HepG2 (cell line): ENCODE measurements at regions not wholly inside any gene's neighbourhood (a gene's known extent, or its start where the extent isn't known, plus 50 kb on each side); places are given as distances from the start of the nearest gene placed in this dataset.

Source experiments
- ATAC-seq: fragments of 200-7000 bp; cut with Tn5 transposase; 3 replicates; pipeline ENCODE4 v1.9.1; 2020; ENCODE audit warnings: mild to moderate bottlenecking, moderate library complexity
- BruUV-seq: library from RNA; stranded (reverse); fragments of 400-500 nt; replicated peaks from 2 replicates; lab custom pipeline; 2021; lab: Mats Ljungman, UMichigan
- CTCF ChIA-PET: fragments of 300-600 bp; formaldehyde crosslinking; extraction: SDS; loops from one replicate; lab custom pipeline; 2021; ENCODE audit warnings: low total read pairs, inconsistent platforms, low intra/inter-chr PET ratio; lab: Yijun Ruan, JAX
- POLR2A ChIA-PET: fragments of 350-600 bp; sonication (Branson Sonifier 250); formaldehyde crosslinking; loops from one replicate; lab custom pipeline; 2020; ENCODE audit warnings: antibody characterized with exemption, inconsistent platforms; lab: Yijun Ruan, JAX
- DNase-seq: peaks from one replicate; pipeline ENCODE4 v3.0.0-alpha.2; 2015; ENCODE audit warnings: low spot score
- FAIRE-seq: peaks from 3 replicates; lab custom pipeline; 2011; peaks lifted over from hg19 to GRCh38; lab: Jason Lieb, UNC
- H2AFZ ChIP-seq: one replicate; pipeline ENCODE4 v1.6.1; 2011; ENCODE audit warnings: low read length, inconsistent platforms
- H3K27ac ChIP-seq: fragments of 300-600 bp; 3 replicates; pipeline ENCODE4 v1.8.0; 2011; ENCODE audit warnings: mixed run types, mild to moderate bottlenecking, mixed read lengths, low read length, inconsistent platforms; ENCODE audit not compliant: insufficient read depth; ENCODE audit errors: extremely low read length
- H3K27me3 ChIP-seq, 2 experiments: fragments of 200-600 bp in 1 of 2; 2 replicates in 1 of 2; 3 replicates in 1 of 2; pipeline versions ENCODE4 v1.6.0 to v1.8.0; 2011; ENCODE audit warnings: low read length in 2 of 2, mild to moderate bottlenecking in 2 of 2, moderate library complexity in 2 of 2, inconsistent platforms in 1 of 2; ENCODE audit not compliant: insufficient read depth in 2 of 2, control insufficient read depth in 1 of 2
- H3K36me3 ChIP-seq, 2 experiments: fragments of 200-600 bp in 1 of 2; replicated peaks in 1 of 2; 2 replicates in 1 of 2; 3 replicates in 1 of 2; pipeline versions ENCODE4 v1.5.1 to v1.8.0; 2011; ENCODE audit warnings: low read length in 2 of 2, inconsistent platforms in 1 of 2; ENCODE audit not compliant: insufficient read depth in 2 of 2, control insufficient read depth in 1 of 2
- H3K4me1 ChIP-seq: 2 replicates; pipeline ENCODE4 v1.5.1; 2012; ENCODE audit warnings: low read length, inconsistent platforms; ENCODE audit not compliant: insufficient read depth
- H3K4me2 ChIP-seq: 2 replicates; pipeline ENCODE4 v1.6.0; 2011; ENCODE audit warnings: low read depth, low read length, inconsistent platforms
- H3K4me3 ChIP-seq, 3 experiments: fragments of 200-600 bp in 1 of 3; sonication (generic), shearing (Covaris generic) in 1 of 3; replicated peaks in 1 of 3; 2 replicates each; pipeline ENCODE4 v1.5.1; 2011 to 2016; ENCODE audit warnings: low read length in 3 of 3, inconsistent platforms in 2 of 3, low read depth in 2 of 3, mild to moderate bottlenecking in 2 of 3, control low read depth in 1 of 3, mixed read lengths in 1 of 3; ENCODE audit not compliant: insufficient read depth in 1 of 3
- H3K79me2 ChIP-seq: one replicate; pipeline ENCODE4 v1.6.1; 2011; ENCODE audit warnings: low read length, inconsistent platforms; ENCODE audit not compliant: insufficient read depth
- H3K9ac ChIP-seq: 2 replicates; pipeline ENCODE4 v1.6.0; 2011; ENCODE audit warnings: mild to moderate bottlenecking, low read depth, low read length, inconsistent platforms; ENCODE audit not compliant: insufficient read depth
- H3K9me3 ChIP-seq: 2 replicates; pipeline ENCODE4 v1.5.1; 2012; ENCODE audit warnings: mild to moderate bottlenecking, low read length
- H4K20me1 ChIP-seq: 2 replicates; pipeline ENCODE4 v1.6.0; 2011; ENCODE audit warnings: inconsistent platforms, mild to moderate bottlenecking, low read length, moderate library complexity; ENCODE audit not compliant: insufficient read depth
- NFYB ChIP-seq: sonication (generic); formaldehyde crosslinking; IDR thresholded peaks from 2 replicates; pipeline ENCODE4 v1.4.0; 2020; ENCODE audit warnings: missing genetic modification reagents
- PCBP1 ChIP-seq: fragments of 200-400 bp; formaldehyde crosslinking; IDR thresholded peaks from 2 replicates; pipeline ENCODE4 v1.6.1; 2017; ENCODE audit warnings: mild to moderate bottlenecking, low read depth, low read length, borderline replicate concordance
- SAFB2 ChIP-seq: sonication (generic); formaldehyde crosslinking; IDR thresholded peaks from 2 replicates; pipeline ENCODE4 v1.5.1; 2020; ENCODE audit warnings: missing genetic modification reagents, low read depth, mild to moderate bottlenecking, borderline replicate concordance
- TP53 ChIP-seq: sonication (generic); formaldehyde crosslinking; conservative IDR thresholded peaks from 2 replicates; pipeline ENCODE4 v1.4.0; 2020; ENCODE audit warnings: missing genetic modification reagents
- YEATS2 ChIP-seq: sonication (generic); formaldehyde crosslinking; IDR thresholded peaks from 2 replicates; pipeline ENCODE4 v1.4.0; 2020; ENCODE audit warnings: missing genetic modification reagents, borderline replicate concordance
- ZFP36L1 ChIP-seq: sonication (generic); formaldehyde crosslinking; IDR thresholded peaks from 2 replicates; pipeline ENCODE4 v1.8.0; 2022; ENCODE audit warnings: mild to moderate bottlenecking, missing genetic modification reagents, moderate library complexity
- ZFP90 ChIP-seq: sonication (generic); formaldehyde crosslinking; IDR thresholded peaks from 2 replicates; pipeline ENCODE4 v1.8.0; 2022; ENCODE audit warnings: missing genetic modification reagents, mild to moderate bottlenecking, inconsistent platforms, borderline replicate concordance
- ZNF292 ChIP-seq: sonication (generic); formaldehyde crosslinking; IDR thresholded peaks from 2 replicates; pipeline ENCODE4 v1.8.1; 2022; ENCODE audit warnings: mild to moderate bottlenecking, low read depth, missing genetic modification reagents, borderline replicate concordance
- ZNF598 ChIP-seq: sonication (generic); formaldehyde crosslinking; IDR thresholded peaks from 2 replicates; pipeline ENCODE4 v1.5.1; 2020; ENCODE audit warnings: mild to moderate bottlenecking, missing genetic modification reagents, borderline replicate concordance
- WGBS: methylation state at CpG from one replicate; pipeline ENCODE4 v1.1.6; 2017; ENCODE audit warnings: low lambda C conversion rate; 5-methylcytosine and 5-hydroxymethylcytosine counted together
- in situ Hi-C: cut with HindIII; loops from 2 replicates; pipeline ENCODE4 v1.10.0; 2017; ENCODE audit warnings: low pct_unique_long_range_greater_than_20kb; ENCODE audit not compliant: extremely low pct_ligation_motif_present
- intact Hi-C: fragments of 100-400 bp; cut with micrococcal nuclease; formaldehyde crosslinking; loops from one replicate; pipeline ENCODE4 v1.10.0; 2022; ENCODE audit not compliant: unreplicated experiment
- TF ChIP-seq, protein P1 (sequence below): sonication (generic); formaldehyde crosslinking; IDR thresholded peaks from 2 replicates; pipeline ENCODE4 v1.5.1; 2020; ENCODE audit warnings: missing genetic modification reagents, mild to moderate bottlenecking, borderline replicate concordance
- TF ChIP-seq, protein P2 (sequence below): sonication (generic); formaldehyde crosslinking; IDR thresholded peaks from 2 replicates; pipeline ENCODE4 v1.9.0; 2022; ENCODE audit warnings: missing genetic modification reagents, mild to moderate bottlenecking, borderline replicate concordance
- TF ChIP-seq, protein P3 (sequence below): sonication (generic); formaldehyde crosslinking; IDR thresholded peaks from 2 replicates; pipeline ENCODE4 v1.4.0; 2020; ENCODE audit warnings: missing genetic modification reagents, mild to moderate bottlenecking, borderline replicate concordance

DNA sequence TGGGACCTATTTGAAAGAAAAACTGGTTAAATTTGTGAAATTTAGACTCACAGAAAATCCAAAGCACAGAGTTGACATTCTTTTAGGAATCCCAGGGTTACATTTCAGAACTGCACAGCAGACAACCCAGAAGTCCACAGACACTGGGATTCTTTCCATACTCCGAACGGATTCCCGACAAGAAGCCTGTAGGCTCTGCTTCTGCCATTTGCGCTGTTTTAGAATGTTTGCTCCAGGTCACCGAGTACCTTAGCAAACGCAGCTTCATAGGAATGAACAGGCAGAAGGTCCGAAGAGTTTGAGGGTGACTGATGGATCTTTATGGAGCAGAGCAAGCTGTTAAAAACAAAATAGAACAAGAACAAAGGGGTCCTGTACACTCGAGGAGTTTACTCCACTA lies 84.5 kb upstream of the NFIB start:
- BruUV-seq: no TSS peak
- ATAC-seq: no peak
- H2AFZ ChIP-seq: no peak overlapping the region
- no peak overlapping the region for H3K27ac ChIP-seq
- no peak overlapping the region for H3K9ac ChIP-seq
- H3K4me1 ChIP-seq: no peaks in the 10 kb centered on the region
- CTCF ChIA-PET: no interaction called here
- TF ChIP-seq PCBP1: no peak
- no peak for TF ChIP-seq ZFP36L1 (CRISPR knock-in tag)
- TF ChIP-seq ZNF598 (CRISPR knock-in tag): no peak
- no peak for TF ChIP-seq ZFP90
- no peak for TF ChIP-seq YEATS2 (CRISPR knock-in tag)
- no peak for TF ChIP-seq SAFB2 (CRISPR knock-in tag)
- TF ChIP-seq, protein P1, sequence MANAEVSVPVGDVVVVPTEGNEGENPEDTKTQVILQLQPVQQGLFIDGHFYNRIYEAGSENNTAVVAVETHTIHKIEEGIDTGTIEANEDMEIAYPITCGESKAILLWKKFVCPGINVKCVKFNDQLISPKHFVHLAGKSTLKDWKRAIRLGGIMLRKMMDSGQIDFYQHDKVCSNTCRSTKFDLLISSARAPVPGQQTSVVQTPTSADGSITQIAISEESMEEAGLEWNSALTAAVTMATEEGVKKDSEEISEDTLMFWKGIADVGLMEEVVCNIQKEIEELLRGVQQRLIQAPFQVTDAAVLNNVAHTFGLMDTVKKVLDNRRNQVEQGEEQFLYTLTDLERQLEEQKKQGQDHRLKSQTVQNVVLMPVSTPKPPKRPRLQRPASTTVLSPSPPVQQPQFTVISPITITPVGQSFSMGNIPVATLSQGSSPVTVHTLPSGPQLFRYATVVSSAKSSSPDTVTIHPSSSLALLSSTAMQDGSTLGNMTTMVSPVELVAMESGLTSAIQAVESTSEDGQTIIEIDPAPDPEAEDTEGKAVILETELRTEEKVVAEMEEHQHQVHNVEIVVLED (CRISPR knock-in tag): no peak
- TF ChIP-seq, all 625 proteins: peak for 0
- no peaks in the 10 kb centered on the region for H3K79me2 ChIP-seq
- no peaks in the 10 kb centered on the region for H3K27me3 ChIP-seq
- intact Hi-C loops: no loop called here
- H3K9me3 ChIP-seq: no peaks in the 10 kb centered on the region
- no peak for FAIRE-seq
- in situ Hi-C loops: loop anchor here (25.0 kb wide), 1 partner anchor 111 kb away; no protein-coding TSS in a partner anchor
- 23% methylated on average over 8 of the region's 8 CpGs for WGBS
- no peak for DNase-seq
- H3K36me3 ChIP-seq: no peaks in the 10 kb centered on the region
- no peak overlapping the region for H3K4me2 ChIP-seq
- POLR2A ChIA-PET: no interaction called here
- H3K4me3 ChIP-seq: no peak overlapping the region
- H4K20me1 ChIP-seq: no peaks in the 10 kb centered on the region

DNA sequence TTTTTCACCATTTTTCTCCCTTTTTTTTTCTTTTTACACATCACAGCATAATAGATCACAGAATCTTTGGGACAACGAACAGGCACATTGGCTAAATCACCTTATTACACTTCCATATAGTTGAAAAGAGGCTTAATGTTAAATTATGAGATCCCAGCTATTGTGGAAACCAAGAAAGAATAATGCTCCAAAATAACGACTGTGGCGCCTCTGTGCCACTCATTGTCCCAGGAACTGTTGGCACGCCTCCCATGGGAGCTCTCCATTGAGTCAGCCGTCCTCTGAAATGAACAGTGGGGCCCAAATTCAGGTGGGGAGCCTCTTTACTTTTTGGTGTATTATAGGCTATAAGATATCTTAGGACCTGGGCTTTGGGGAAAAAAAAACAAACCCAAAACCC lies 82.2 kb upstream of the NFIB start:
- Histone ChIP-seq H2AFZ (no peak overlapping the region), H3K4me1 (no peaks in the 10 kb centered on the region), H3K9ac (no peak overlapping the region), H3K4me3 (no peak overlapping the region), H3K27ac (no peak overlapping the region), H3K4me2 (no peak overlapping the region), H3K36me3 (no peaks in the 10 kb centered on the region), H4K20me1 (no peaks in the 10 kb centered on the region), H3K79me2 (no peaks in the 10 kb centered on the region), H3K27me3 (no peaks in the 10 kb centered on the region), H3K9me3 (no peaks in the 10 kb centered on the region)
- in situ Hi-C loops: loop anchor here (25.0 kb wide), 1 partner anchor 109 kb away; no protein-coding TSS in a partner anchor
- 28% methylated on average over 5 of the region's 5 CpGs for WGBS
- intact Hi-C loops: no loop called here
- no peak for ATAC-seq
- no peak for DNase-seq
- no TSS peak for BruUV-seq
- no peak for FAIRE-seq
- ChIA-PET CTCF (no interaction called here), POLR2A (no interaction called here)
- no peak for TF ChIP-seq ZNF292
- TF ChIP-seq, protein P2, sequence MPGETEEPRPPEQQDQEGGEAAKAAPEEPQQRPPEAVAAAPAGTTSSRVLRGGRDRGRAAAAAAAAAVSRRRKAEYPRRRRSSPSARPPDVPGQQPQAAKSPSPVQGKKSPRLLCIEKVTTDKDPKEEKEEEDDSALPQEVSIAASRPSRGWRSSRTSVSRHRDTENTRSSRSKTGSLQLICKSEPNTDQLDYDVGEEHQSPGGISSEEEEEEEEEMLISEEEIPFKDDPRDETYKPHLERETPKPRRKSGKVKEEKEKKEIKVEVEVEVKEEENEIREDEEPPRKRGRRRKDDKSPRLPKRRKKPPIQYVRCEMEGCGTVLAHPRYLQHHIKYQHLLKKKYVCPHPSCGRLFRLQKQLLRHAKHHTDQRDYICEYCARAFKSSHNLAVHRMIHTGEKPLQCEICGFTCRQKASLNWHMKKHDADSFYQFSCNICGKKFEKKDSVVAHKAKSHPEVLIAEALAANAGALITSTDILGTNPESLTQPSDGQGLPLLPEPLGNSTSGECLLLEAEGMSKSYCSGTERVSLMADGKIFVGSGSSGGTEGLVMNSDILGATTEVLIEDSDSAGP: no peak
- no peak for TF ChIP-seq NFYB (CRISPR knock-in tag)
- TF ChIP-seq, protein P3, sequence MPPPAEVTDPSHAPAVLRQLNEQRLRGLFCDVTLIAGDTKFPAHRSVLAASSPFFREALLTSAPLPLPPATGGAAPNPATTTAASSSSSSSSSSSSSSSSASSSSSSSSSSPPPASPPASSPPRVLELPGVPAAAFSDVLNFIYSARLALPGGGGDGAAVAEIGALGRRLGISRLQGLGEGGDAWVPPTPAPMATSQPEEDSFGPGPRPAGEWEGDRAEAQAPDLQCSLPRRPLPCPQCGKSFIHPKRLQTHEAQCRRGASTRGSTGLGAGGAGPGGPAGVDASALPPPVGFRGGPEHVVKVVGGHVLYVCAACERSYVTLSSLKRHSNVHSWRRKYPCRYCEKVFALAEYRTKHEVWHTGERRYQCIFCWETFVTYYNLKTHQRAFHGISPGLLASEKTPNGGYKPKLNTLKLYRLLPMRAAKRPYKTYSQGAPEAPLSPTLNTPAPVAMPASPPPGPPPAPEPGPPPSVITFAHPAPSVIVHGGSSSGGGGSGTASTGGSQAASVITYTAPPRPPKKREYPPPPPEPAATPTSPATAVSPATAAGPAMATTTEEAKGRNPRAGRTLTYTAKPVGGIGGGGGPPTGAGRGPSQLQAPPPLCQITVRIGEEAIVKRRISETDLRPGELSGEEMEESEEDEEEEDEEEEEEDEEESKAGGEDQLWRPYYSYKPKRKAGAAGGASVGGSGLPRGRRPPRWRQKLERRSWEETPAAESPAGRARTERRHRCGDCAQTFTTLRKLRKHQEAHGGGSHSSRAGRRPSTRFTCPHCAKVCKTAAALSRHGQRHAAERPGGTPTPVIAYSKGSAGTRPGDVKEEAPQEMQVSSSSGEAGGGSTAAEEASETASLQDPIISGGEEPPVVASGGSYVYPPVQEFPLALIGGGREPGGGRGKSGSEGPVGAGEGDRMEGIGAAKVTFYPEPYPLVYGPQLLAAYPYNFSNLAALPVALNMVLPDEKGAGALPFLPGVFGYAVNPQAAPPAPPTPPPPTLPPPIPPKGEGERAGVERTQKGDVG (CRISPR knock-in tag): no peak
- no peak for TF ChIP-seq TP53 (CRISPR knock-in tag)
